ENCODE measurements at regions not wholly inside any gene's neighbourhood (a gene's known extent, or its start where the extent isn't known, plus 50 kb on each side); places are given as distances from the start of the nearest gene placed in this dataset.

GRCh38 chr2:146837857-146838256, 1007.0 kb upstream of the ACVR2A start:
- Histone ChIP-seq H3K27ac (ENCODE audit: low read depth, low read length) (no peak overlapping the region), H3K4me3 (ENCODE audit: low read depth, low read length) (no peak overlapping the region), H3K27me3 (ENCODE audit: control insufficient read depth, insufficient read depth, low read length) (no peaks in the 10 kb centered on the region), H3K4me1 (ENCODE audit: control insufficient read depth, insufficient read depth, low read length) (no peaks in the 10 kb centered on the region), H3K36me3 (ENCODE audit: control insufficient read depth, insufficient read depth, low read length) (no peaks in the 10 kb centered on the region), H3K9ac (ENCODE audit: low read length) (no peak overlapping the region), H3K9me3 (ENCODE audit: control insufficient read depth, insufficient read depth, low read depth, low read length) (no peaks in the 10 kb centered on the region)

- Histone ChIP-seq H3K4me1 (ENCODE audit: control insufficient read depth, insufficient read depth, low read length) (peaks cover 5% of the 10 kb centered on the region; the same call in 1 of the 2 replicates), H3K27me3 (ENCODE audit: control insufficient read depth, insufficient read depth, low read length) (no peaks in the 10 kb centered on the region), H3K27ac (ENCODE audit: low read depth, low read length) (no peak overlapping the region), H3K36me3 (ENCODE audit: control insufficient read depth, insufficient read depth, low read length) (no peaks in the 10 kb centered on the region), H3K4me3 (ENCODE audit: low read depth, low read length) (no peak overlapping the region), H3K9me3 (ENCODE audit: control insufficient read depth, insufficient read depth, low read depth, low read length) (peaks cover 3% of the 10 kb centered on the region; the same call in 1 of the 2 replicates), H3K9ac (ENCODE audit: low read length) (no peak overlapping the region)
Observed at GRCh38 chr2:146826388-146826787, 1018.4 kb upstream of the ACVR2A start.

- no peak overlapping the region for H3K4me3 ChIP-seq (ENCODE audit: low read depth, low read length)
- H3K27ac ChIP-seq (ENCODE audit: low read depth, low read length): no peak overlapping the region
- peaks cover 17% of the 10 kb centered on the region for H3K4me1 ChIP-seq (ENCODE audit: control insufficient read depth, insufficient read depth, low read length)
- 0 out of 2 replicates have a peak, but pooled peaks cover 3% of the 10 kb centered on the region for H3K9me3 ChIP-seq (ENCODE audit: control insufficient read depth, insufficient read depth, low read depth, low read length)
- no peaks in the 10 kb centered on the region for H3K36me3 ChIP-seq (ENCODE audit: control insufficient read depth, insufficient read depth, low read length)
- H3K27me3 ChIP-seq (ENCODE audit: control insufficient read depth, insufficient read depth, low read length): no peaks in the 10 kb centered on the region
- no peak overlapping the region for H3K9ac ChIP-seq (ENCODE audit: low read length)
Observed at GRCh38 chr2:146821836-146822316, 1023.0 kb upstream of the ACVR2A start.

DNA sequence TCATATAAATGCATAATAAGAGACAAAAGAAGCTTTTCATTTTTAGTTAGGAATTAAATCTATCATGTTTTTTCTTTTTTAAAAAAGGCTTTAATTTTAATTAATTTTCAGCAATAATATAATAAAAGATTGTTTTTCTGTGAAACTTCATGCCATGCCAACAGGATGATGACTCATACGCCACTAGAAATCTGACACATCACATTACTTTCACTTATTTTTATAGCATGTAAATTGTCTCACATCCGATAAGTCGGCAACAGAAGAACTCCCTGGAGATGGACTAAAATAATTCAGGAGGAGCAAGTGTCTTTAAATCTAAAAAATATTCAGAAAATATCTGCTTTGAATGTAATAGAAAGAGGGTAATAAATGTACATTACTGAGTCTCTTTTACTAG, 1024.2 kb upstream of the ACVR2A start:
- H3K9me3 ChIP-seq (ENCODE audit: control insufficient read depth, insufficient read depth, low read depth, low read length): 0 out of 2 replicates have a peak, but pooled peaks cover 3% of the 10 kb centered on the region
- H3K27ac ChIP-seq (ENCODE audit: low read depth, low read length): no peak overlapping the region
- H3K4me1 ChIP-seq (ENCODE audit: control insufficient read depth, insufficient read depth, low read length): peaks cover 17% of the 10 kb centered on the region
- H3K9ac ChIP-seq (ENCODE audit: low read length): no peak overlapping the region
- H3K27me3 ChIP-seq (ENCODE audit: control insufficient read depth, insufficient read depth, low read length): no peaks in the 10 kb centered on the region
- no peak overlapping the region for H3K4me3 ChIP-seq (ENCODE audit: low read depth, low read length)
- no peaks in the 10 kb centered on the region for H3K36me3 ChIP-seq (ENCODE audit: control insufficient read depth, insufficient read depth, low read length)

- no peaks in the 10 kb centered on the region for H3K36me3 ChIP-seq (ENCODE audit: control insufficient read depth, insufficient read depth, low read length)
- no peak overlapping the region; the same call in 1 of the 2 replicates for H3K27ac ChIP-seq (ENCODE audit: low read depth, low read length)
- H3K9ac ChIP-seq (ENCODE audit: low read length): no peak overlapping the region
- H3K4me3 ChIP-seq (ENCODE audit: low read depth, low read length): no peak overlapping the region
- H3K9me3 ChIP-seq (ENCODE audit: control insufficient read depth, insufficient read depth, low read depth, low read length): no peaks in the 10 kb centered on the region
- H3K27me3 ChIP-seq (ENCODE audit: control insufficient read depth, insufficient read depth, low read length): no peaks in the 10 kb centered on the region
- H3K4me1 ChIP-seq (ENCODE audit: control insufficient read depth, insufficient read depth, low read length): peaks cover 17% of the 10 kb centered on the region
Observed at GRCh38 chr2:146818122-146818521, 1026.7 kb upstream of the ACVR2A start.

- no peak overlapping the region for H3K9ac ChIP-seq (ENCODE audit: low read length)
Observed at GRCh38 chr2:146817613-146818012, 1027.2 kb upstream of the ACVR2A start.

DNA sequence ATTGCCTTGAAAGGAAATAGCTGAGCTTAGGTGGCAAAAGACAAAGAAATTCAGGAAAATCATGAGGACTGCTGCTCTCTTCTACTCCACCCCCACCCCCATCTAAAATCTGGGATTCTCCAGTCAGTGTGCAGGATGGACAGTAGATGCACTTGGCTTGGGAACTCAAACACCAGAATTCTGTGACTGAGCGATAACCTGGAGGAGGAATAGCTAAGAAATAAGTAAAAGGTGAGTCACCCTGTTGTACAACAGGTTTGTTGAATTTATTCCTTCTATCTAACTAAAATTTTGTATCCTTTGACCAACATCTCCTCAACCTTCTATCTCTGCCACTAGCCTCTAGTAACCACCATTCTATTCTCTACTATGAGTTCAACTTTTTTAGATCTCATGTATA, 1029.9 kb upstream of the ACVR2A start:
- H3K4me3 ChIP-seq (ENCODE audit: low read depth, low read length): no peak overlapping the region
- no peaks in the 10 kb centered on the region for H3K27me3 ChIP-seq (ENCODE audit: control insufficient read depth, insufficient read depth, low read length)
- no peaks in the 10 kb centered on the region for H3K9me3 ChIP-seq (ENCODE audit: control insufficient read depth, insufficient read depth, low read depth, low read length)
- H3K9ac ChIP-seq (ENCODE audit: low read length): no peak overlapping the region
- H3K27ac ChIP-seq (ENCODE audit: low read depth, low read length): no peak overlapping the region
- H3K4me1 ChIP-seq (ENCODE audit: control insufficient read depth, insufficient read depth, low read length): peaks cover 10% of the 10 kb centered on the region
- no peaks in the 10 kb centered on the region for H3K36me3 ChIP-seq (ENCODE audit: control insufficient read depth, insufficient read depth, low read length)

More at GRCh38 chr2:146817613-146818012, 1027.2 kb upstream of the ACVR2A start:
- no peak overlapping the region; the same call in 1 of the 2 replicates for H3K27ac ChIP-seq (ENCODE audit: low read depth, low read length)
- H3K4me3 ChIP-seq (ENCODE audit: low read depth, low read length): no peak overlapping the region
- no peaks in the 10 kb centered on the region for H3K9me3 ChIP-seq (ENCODE audit: control insufficient read depth, insufficient read depth, low read depth, low read length)
- H3K27me3 ChIP-seq (ENCODE audit: control insufficient read depth, insufficient read depth, low read length): no peaks in the 10 kb centered on the region
- peaks cover 17% of the 10 kb centered on the region for H3K4me1 ChIP-seq (ENCODE audit: control insufficient read depth, insufficient read depth, low read length)
- no peaks in the 10 kb centered on the region for H3K36me3 ChIP-seq (ENCODE audit: control insufficient read depth, insufficient read depth, low read length)

DNA sequence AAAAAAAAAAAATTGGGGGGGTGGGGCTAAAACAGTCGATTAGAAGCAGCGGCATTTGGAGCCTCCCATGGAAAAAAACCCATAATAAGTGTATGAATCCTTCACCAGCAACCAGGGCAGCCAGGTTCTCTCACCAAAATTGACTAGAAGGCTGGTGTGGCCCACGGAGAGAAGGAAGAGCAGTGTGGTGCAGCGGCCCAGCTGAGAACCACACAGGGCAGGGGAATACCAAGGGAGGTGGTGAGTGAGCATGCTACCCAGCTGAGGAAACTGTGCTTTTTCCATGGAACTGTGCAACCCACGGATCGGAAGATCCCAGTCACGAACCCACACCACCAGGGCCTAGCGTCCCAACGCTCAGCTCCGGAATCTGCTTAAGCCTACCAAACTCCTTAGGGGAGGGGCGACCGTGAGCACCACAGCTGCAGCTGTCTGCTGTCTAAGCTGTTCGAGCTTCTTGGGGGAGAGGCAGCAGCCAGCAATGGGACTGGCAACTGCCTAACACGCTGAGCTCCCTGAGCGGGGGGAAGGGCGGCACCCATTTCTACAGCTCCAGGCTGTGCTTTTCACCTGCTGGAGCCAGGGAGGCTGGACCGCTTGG, 1037.2 kb upstream of the ACVR2A start:
- H3K36me3 ChIP-seq (ENCODE audit: control insufficient read depth, insufficient read depth, low read length): no peaks in the 10 kb centered on the region
- H3K9ac ChIP-seq (ENCODE audit: low read length): no peak overlapping the region
- H3K27me3 ChIP-seq (ENCODE audit: control insufficient read depth, insufficient read depth, low read length): no peaks in the 10 kb centered on the region

GRCh38 chr2:146806364-146807005, 1038.3 kb upstream of the ACVR2A start:
- Histone ChIP-seq H3K9ac (ENCODE audit: low read length) (no peak overlapping the region), H3K27me3 (ENCODE audit: control insufficient read depth, insufficient read depth, low read length) (no peaks in the 10 kb centered on the region), H3K4me3 (ENCODE audit: low read depth, low read length) (no peak overlapping the region), H3K9me3 (ENCODE audit: control insufficient read depth, insufficient read depth, low read depth, low read length) (no peaks in the 10 kb centered on the region), H3K27ac (ENCODE audit: low read depth, low read length) (no peak overlapping the region), H3K4me1 (ENCODE audit: control insufficient read depth, insufficient read depth, low read length) (0 out of 2 replicates have a peak, but pooled peaks cover 4% of the 10 kb centered on the region), H3K36me3 (ENCODE audit: control insufficient read depth, insufficient read depth, low read length) (no peaks in the 10 kb centered on the region)

More for the DNA sequence above, 1037.2 kb upstream of the ACVR2A start:
- Histone ChIP-seq H3K9me3 (ENCODE audit: control insufficient read depth, insufficient read depth, low read depth, low read length) (no peaks in the 10 kb centered on the region), H3K4me3 (ENCODE audit: low read depth, low read length) (no peak overlapping the region), H3K27ac (ENCODE audit: low read depth, low read length) (no peak overlapping the region), H3K4me1 (ENCODE audit: control insufficient read depth, insufficient read depth, low read length) (0 out of 2 replicates have a peak, but pooled peaks cover 4% of the 10 kb centered on the region)

GRCh38 chr2:146804288-146804687, 1040.5 kb upstream of the ACVR2A start:
- Histone ChIP-seq H3K4me1 (ENCODE audit: control insufficient read depth, insufficient read depth, low read length) (0 out of 2 replicates have a peak, but pooled peaks cover 4% of the 10 kb centered on the region), H3K27ac (ENCODE audit: low read depth, low read length) (no peak overlapping the region), H3K9me3 (ENCODE audit: control insufficient read depth, insufficient read depth, low read depth, low read length) (no peaks in the 10 kb centered on the region), H3K4me3 (ENCODE audit: low read depth, low read length) (no peak overlapping the region), H3K27me3 (ENCODE audit: control insufficient read depth, insufficient read depth, low read length) (no peaks in the 10 kb centered on the region), H3K9ac (ENCODE audit: low read length) (no peak overlapping the region), H3K36me3 (ENCODE audit: control insufficient read depth, insufficient read depth, low read length) (no peaks in the 10 kb centered on the region)

DNA sequence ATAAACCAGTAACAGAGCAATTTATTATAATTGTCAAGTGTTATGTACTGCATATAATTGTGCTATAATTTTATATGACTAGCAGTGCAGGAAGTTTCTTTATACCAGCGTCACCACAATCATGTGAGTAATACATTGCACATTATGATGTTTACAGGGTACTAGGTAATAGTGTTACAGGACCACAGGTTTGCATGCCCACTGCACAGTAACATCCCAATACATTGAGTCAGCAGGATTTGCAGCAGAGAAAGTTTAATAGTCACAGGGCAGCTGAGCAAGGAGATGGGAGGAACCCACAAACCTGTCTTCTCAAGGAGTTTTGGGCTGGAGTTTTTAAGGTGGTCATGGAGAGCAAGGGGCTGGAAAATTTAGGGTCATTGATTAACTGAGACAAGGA, 1042.9 kb upstream of the ACVR2A start:
- H3K27ac ChIP-seq (ENCODE audit: low read depth, low read length): no peak overlapping the region
- no peak overlapping the region for H3K9ac ChIP-seq (ENCODE audit: low read length)
- H3K36me3 ChIP-seq (ENCODE audit: control insufficient read depth, insufficient read depth, low read length): no peaks in the 10 kb centered on the region
- no peak overlapping the region for H3K4me3 ChIP-seq (ENCODE audit: low read depth, low read length)
- H3K4me1 ChIP-seq (ENCODE audit: control insufficient read depth, insufficient read depth, low read length): no peaks in the 10 kb centered on the region
- H3K27me3 ChIP-seq (ENCODE audit: control insufficient read depth, insufficient read depth, low read length): no peaks in the 10 kb centered on the region
- no peaks in the 10 kb centered on the region for H3K9me3 ChIP-seq (ENCODE audit: control insufficient read depth, insufficient read depth, low read depth, low read length)

All from HUES6 (cell line).